ENCODE measurements at regions not wholly inside any gene's neighbourhood (a gene's known extent, or its start where the extent isn't known, plus 50 kb on each side); places are given as distances from the start of the nearest gene placed in this dataset.

DNA sequence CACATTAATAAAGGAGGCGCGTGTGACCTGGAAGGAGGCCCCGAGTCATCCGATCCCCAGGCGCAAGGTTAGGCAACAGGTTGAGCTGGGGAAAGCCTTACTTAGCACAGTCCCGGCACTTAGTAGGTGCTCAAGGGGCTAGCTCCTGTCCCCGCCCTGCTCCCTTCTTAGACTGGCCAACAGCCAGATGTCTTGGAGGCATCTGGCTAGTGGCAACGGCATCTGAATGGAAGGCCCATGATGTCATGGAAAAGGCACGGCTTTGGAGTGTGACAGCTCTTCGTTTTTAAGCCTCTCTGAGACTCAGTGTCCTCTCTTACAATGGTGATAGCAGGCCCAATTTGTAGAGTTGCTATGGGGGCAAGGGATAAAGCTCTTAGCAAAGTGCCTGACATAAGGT is 258.3 kb downstream of the CYRIA start:
- TF ChIP-seq CTCF (IDR thresholded peaks at IDR 0.05; ENCODE audit: control insufficient read depth, extremely low read depth, insufficient read depth): no peak
- DNase-seq (ENCODE audit: low read depth): no peak

DNA sequence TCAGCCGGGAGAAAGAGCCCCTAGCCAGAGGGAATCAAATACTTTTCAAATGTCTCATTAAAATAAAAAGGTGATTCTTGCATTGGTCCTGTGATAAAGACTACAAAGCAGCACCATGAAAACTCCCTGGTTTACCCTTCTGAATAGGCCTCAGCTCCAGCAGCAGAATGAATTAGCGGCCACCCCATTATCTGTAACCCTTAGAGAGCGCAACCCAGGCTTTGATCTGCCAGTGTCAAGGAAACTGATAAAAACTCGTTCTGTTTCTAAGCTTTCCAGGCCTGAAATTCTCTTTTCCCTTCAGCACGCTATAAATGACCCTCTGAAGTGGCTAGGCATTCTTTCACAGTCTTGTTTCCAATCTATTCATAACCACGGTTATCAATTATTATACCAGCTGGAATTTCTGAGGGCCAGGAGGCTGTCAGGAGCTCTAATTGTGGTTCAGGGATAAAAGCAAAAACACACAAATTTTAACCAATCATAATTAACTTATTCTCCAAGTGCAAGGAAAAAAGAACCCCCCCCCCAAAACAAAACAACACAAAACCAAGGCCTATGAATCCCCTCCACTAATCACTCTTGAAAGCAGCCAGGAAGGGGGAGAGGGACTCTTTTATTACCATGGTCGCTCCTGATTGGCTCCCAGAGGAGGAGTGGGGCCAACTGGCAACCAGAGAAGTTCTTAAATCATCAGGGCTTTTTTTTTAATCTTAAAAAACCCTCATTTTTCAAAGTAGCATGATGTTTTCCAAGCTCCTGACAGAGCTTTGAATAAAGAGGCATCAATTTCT is 258.9 kb downstream of the CYRIA start:
- DNase-seq (ENCODE audit: low read depth): no peak
- no peak for TF ChIP-seq CTCF (IDR thresholded peaks at IDR 0.05; ENCODE audit: control insufficient read depth, extremely low read depth, insufficient read depth)
- no peak overlapping the region for H3K4me3 ChIP-seq (ENCODE audit: low read depth, low read length)

More for the DNA sequence above, 258.3 kb downstream of the CYRIA start:
- no peak overlapping the region for H3K4me3 ChIP-seq (ENCODE audit: low read depth, low read length)

GRCh38 chr2:16405551-16405950 is 260.1 kb downstream of the CYRIA start:
- no peak for TF ChIP-seq CTCF (IDR thresholded peaks at IDR 0.05; ENCODE audit: control insufficient read depth, extremely low read depth, insufficient read depth)
- no peak overlapping the region for H3K4me3 ChIP-seq (ENCODE audit: low read depth, low read length)
- no peak for DNase-seq (ENCODE audit: low read depth)

DNA sequence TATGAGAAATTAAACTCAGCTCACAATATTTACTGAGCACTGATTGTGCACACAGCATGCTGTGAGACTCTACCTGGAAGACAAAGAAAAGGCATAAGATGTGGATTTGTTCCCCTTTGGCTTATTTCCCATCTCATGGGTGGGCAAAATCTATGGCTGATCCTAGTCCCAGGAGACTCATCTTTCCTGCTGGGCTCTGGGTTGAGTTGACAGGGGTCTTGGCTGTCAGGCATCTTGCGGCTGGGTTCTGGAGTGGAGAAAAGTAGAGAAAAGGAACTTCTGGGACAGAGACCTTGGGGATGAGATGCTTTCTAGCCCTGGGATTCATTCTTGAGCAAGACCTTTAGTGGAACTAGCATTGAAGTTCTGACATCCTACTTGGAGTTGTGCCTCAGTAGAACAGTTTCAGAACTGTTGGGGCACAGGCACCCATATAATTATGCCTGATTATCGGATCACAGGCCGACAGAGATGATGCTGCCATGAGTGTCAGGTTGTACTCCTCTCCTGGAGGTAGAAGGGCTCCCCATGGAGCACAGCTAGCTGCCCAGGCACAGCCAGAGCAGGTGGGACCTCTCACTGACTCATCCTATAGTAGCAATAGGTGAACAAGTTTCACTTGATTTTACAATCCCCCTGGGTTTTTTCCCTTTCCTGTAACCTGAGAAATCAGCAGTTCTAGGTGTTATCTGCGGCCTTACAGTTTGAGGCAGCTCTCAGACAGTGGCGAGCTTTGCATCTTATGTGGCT is 260.9 kb downstream of the CYRIA start:
- H3K4me3 ChIP-seq (ENCODE audit: low read depth, low read length): no peak overlapping the region
- no peak for DNase-seq (ENCODE audit: low read depth)
- TF ChIP-seq CTCF (IDR thresholded peaks at IDR 0.05; ENCODE audit: control insufficient read depth, extremely low read depth, insufficient read depth): no peak

DNA sequence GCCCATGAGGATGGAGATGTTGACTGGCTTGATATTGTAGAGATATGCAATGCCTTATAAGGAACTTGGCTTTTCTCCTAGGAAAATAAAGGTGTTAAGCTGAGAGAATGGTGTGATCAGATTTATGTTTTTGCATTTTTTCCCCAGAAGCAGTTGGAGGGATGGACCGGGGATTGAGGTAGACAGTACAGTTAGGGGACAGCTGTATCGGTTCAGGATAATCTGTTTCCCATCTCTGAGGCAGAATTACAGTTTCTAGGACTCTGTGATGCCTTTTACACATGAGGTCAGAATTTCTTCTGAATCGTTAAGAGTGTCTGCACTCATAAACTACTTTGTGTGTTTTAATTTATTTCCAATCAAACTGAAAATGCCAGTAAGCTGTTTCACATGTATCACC is 261.5 kb downstream of the CYRIA start:
- DNase-seq (ENCODE audit: low read depth): no peak
- H3K4me3 ChIP-seq (ENCODE audit: low read depth, low read length): no peak overlapping the region
- TF ChIP-seq CTCF (IDR thresholded peaks at IDR 0.05; ENCODE audit: control insufficient read depth, extremely low read depth, insufficient read depth): no peak

DNA sequence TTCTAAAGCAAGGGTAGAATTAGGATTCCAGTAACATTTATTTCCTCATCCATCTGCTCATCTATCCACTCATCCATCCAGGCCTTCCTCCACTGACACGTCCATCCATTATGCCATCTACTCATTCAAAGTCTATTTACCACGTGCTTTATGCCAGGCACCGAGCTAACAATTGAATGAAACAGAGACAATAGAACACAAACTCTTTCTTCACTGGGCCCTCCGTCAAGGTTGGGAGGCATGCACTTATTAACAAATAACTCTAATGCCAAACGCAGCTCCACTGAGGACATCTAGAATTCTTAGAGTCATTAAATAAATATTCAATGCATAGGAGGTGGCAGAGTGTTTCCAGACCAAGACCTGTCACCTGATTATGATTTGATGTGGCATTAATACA is 262.7 kb downstream of the CYRIA start:
- no peak for TF ChIP-seq CTCF (IDR thresholded peaks at IDR 0.05; ENCODE audit: control insufficient read depth, extremely low read depth, insufficient read depth)
- no peak overlapping the region for H3K4me3 ChIP-seq (ENCODE audit: low read depth, low read length)
- DNase-seq (ENCODE audit: low read depth): no peak

Measured in LNCaP clone FGC (cell line).